ENCODE measurements at regions not wholly inside any gene's neighbourhood (a gene's known extent, or its start where the extent isn't known, plus 50 kb on each side); places are given as distances from the start of the nearest gene placed in this dataset.

GRCh38 chr3:72494626-72495025 is 353.6 kb downstream of the SHQ1 start:
- H3K4me1 Mint-ChIP-seq (ENCODE audit: low read depth) = peaks cover 13% of the 10 kb centered on the region
- H3K27ac Mint-ChIP-seq = no peak overlapping the region
- no peak overlapping the region for H3K4me3 Mint-ChIP-seq
- H3K27me3 Mint-ChIP-seq (ENCODE audit: low read depth) = no peaks in the 10 kb centered on the region
- peaks cover 16% of the 10 kb centered on the region for H3K9me3 Mint-ChIP-seq
- no peak for DNase-seq (ENCODE audit: low spot score)
- H3K36me3 Mint-ChIP-seq (ENCODE audit: low read depth) = peaks cover 4% of the 10 kb centered on the region

GRCh38 chr3:72494130-72494529 is 354.1 kb downstream of the SHQ1 start:
- Mint-ChIP-seq H3K4me1 (ENCODE audit: low read depth) (peaks cover 13% of the 10 kb centered on the region), H3K4me3 (no peak overlapping the region), H3K27ac (no peak overlapping the region), H3K9me3 (peaks cover 15% of the 10 kb centered on the region), H3K36me3 (ENCODE audit: low read depth) (peaks cover 4% of the 10 kb centered on the region), H3K27me3 (ENCODE audit: low read depth) (no peaks in the 10 kb centered on the region)
- DNase-seq (ENCODE audit: low spot score) = no peak

GRCh38 chr3:72492240-72492639 is 356.0 kb downstream of the SHQ1 start:
- DNase-seq (ENCODE audit: low spot score) = no peak
- Mint-ChIP-seq H3K36me3 (ENCODE audit: low read depth) (peaks cover 2% of the 10 kb centered on the region), H3K4me3 (no peak overlapping the region), H3K27ac (no peak overlapping the region), H3K4me1 (ENCODE audit: low read depth) (peaks cover 23% of the 10 kb centered on the region), H3K27me3 (ENCODE audit: low read depth) (no peaks in the 10 kb centered on the region), H3K9me3 (peaks cover 7% of the 10 kb centered on the region)

GRCh38 chr3:72490688-72491435 is 357.4 kb downstream of the SHQ1 start:
- Mint-ChIP-seq H3K4me1 (ENCODE audit: low read depth) (peaks cover 30% of the 10 kb centered on the region), H3K27ac (no peak overlapping the region), H3K27me3 (ENCODE audit: low read depth) (no peaks in the 10 kb centered on the region), H3K4me3 (no peak overlapping the region), H3K36me3 (ENCODE audit: low read depth) (no peaks in the 10 kb centered on the region), H3K9me3 (peaks cover 7% of the 10 kb centered on the region)
- DNase-seq (ENCODE audit: low spot score) = no peak

GRCh38 chr3:72489901-72490300 is 358.3 kb downstream of the SHQ1 start:
- H3K27me3 Mint-ChIP-seq (ENCODE audit: low read depth) = no peaks in the 10 kb centered on the region
- peaks cover 2% of the 10 kb centered on the region for H3K36me3 Mint-ChIP-seq (ENCODE audit: low read depth)
- H3K27ac Mint-ChIP-seq = no peak overlapping the region
- H3K4me3 Mint-ChIP-seq = no peak overlapping the region
- peaks cover 31% of the 10 kb centered on the region for H3K4me1 Mint-ChIP-seq (ENCODE audit: low read depth)
- H3K9me3 Mint-ChIP-seq = peaks cover 12% of the 10 kb centered on the region
- no peak for DNase-seq (ENCODE audit: low spot score)

- Mint-ChIP-seq H3K4me3 (no peak overlapping the region), H3K27ac (no peak overlapping the region), H3K27me3 (ENCODE audit: low read depth) (no peaks in the 10 kb centered on the region), H3K4me1 (ENCODE audit: low read depth) (peaks cover 37% of the 10 kb centered on the region), H3K9me3 (peaks cover 6% of the 10 kb centered on the region), H3K36me3 (ENCODE audit: low read depth) (peaks cover 7% of the 10 kb centered on the region)
- no peak for DNase-seq (ENCODE audit: low spot score)
Observed at GRCh38 chr3:72488738-72489035, 359.6 kb downstream of the SHQ1 start.

- DNase-seq (ENCODE audit: low spot score) = no peak
- Mint-ChIP-seq H3K4me1 (ENCODE audit: low read depth) (peaks cover 41% of the 10 kb centered on the region), H3K27me3 (ENCODE audit: low read depth) (no peaks in the 10 kb centered on the region), H3K36me3 (ENCODE audit: low read depth) (peaks cover 7% of the 10 kb centered on the region), H3K27ac (peak overlapping the region; percentile 46), H3K4me3 (peak overlapping the region; percentile 32), H3K9me3 (peaks cover 5% of the 10 kb centered on the region)
Observed at GRCh38 chr3:72487946-72488737, 360.1 kb downstream of the SHQ1 start.

- Mint-ChIP-seq H3K4me1 (ENCODE audit: low read depth) (peaks cover 49% of the 10 kb centered on the region), H3K9me3 (peaks cover 5% of the 10 kb centered on the region), H3K36me3 (ENCODE audit: low read depth) (peaks cover 8% of the 10 kb centered on the region), H3K27ac (peak overlapping the region; percentile 74), H3K4me3 (peak overlapping the region; percentile 23), H3K27me3 (ENCODE audit: low read depth) (no peaks in the 10 kb centered on the region)
- DNase-seq (ENCODE audit: low spot score) = peak; percentile 76
Observed at GRCh38 chr3:72487078-72487765, 361.0 kb downstream of the SHQ1 start.

GRCh38 chr3:72485641-72486040 is 362.6 kb downstream of the SHQ1 start:
- Mint-ChIP-seq H3K4me3 (no peak overlapping the region), H3K9me3 (peaks cover 5% of the 10 kb centered on the region), H3K27ac (no peak overlapping the region), H3K4me1 (ENCODE audit: low read depth) (peaks cover 61% of the 10 kb centered on the region), H3K27me3 (ENCODE audit: low read depth) (no peaks in the 10 kb centered on the region), H3K36me3 (ENCODE audit: low read depth) (peaks cover 8% of the 10 kb centered on the region)
- no peak for DNase-seq (ENCODE audit: low spot score)

- no peak for DNase-seq (ENCODE audit: low spot score)
- peak overlapping the region; percentile 79 for H3K4me3 Mint-ChIP-seq
- H3K27me3 Mint-ChIP-seq (ENCODE audit: low read depth) = no peaks in the 10 kb centered on the region
- peak overlapping the region; percentile 90 for H3K27ac Mint-ChIP-seq
- peaks cover 11% of the 10 kb centered on the region for H3K9me3 Mint-ChIP-seq
- H3K4me1 Mint-ChIP-seq (ENCODE audit: low read depth) = peaks cover 67% of the 10 kb centered on the region
- H3K36me3 Mint-ChIP-seq (ENCODE audit: low read depth) = peaks cover 8% of the 10 kb centered on the region
Observed at GRCh38 chr3:72483554-72484104, 364.6 kb downstream of the SHQ1 start.

- H3K4me1 Mint-ChIP-seq (ENCODE audit: low read depth) = peaks cover 59% of the 10 kb centered on the region
Observed at GRCh38 chr3:72482589-72483321, 365.5 kb downstream of the SHQ1 start.

GRCh38 chr3:72481542-72481941 is 366.7 kb downstream of the SHQ1 start:
- no peak for DNase-seq (ENCODE audit: low spot score)
- Mint-ChIP-seq H3K9me3 (peaks cover 11% of the 10 kb centered on the region), H3K27me3 (ENCODE audit: low read depth) (no peaks in the 10 kb centered on the region), H3K4me1 (ENCODE audit: low read depth) (peaks cover 53% of the 10 kb centered on the region), H3K27ac (peak overlapping the region; percentile 73), H3K36me3 (ENCODE audit: low read depth) (peaks cover 8% of the 10 kb centered on the region), H3K4me3 (peak overlapping the region; percentile 6)

More at GRCh38 chr3:72482589-72483321, 365.5 kb downstream of the SHQ1 start:
- Mint-ChIP-seq H3K36me3 (ENCODE audit: low read depth) (peaks cover 8% of the 10 kb centered on the region), H3K9me3 (peaks cover 11% of the 10 kb centered on the region), H3K4me3 (peak overlapping the region; percentile 79), H3K27ac (peak overlapping the region; percentile 90), H3K27me3 (ENCODE audit: low read depth) (no peaks in the 10 kb centered on the region)
- peak; percentile 78 for DNase-seq (ENCODE audit: low spot score)

- peaks cover 8% of the 10 kb centered on the region for H3K36me3 Mint-ChIP-seq (ENCODE audit: low read depth)
- peak overlapping the region; percentile 26 for H3K27ac Mint-ChIP-seq
- H3K4me1 Mint-ChIP-seq (ENCODE audit: low read depth) = peaks cover 49% of the 10 kb centered on the region
- H3K27me3 Mint-ChIP-seq (ENCODE audit: low read depth) = no peaks in the 10 kb centered on the region
- no peak for DNase-seq (ENCODE audit: low spot score)
- peaks cover 8% of the 10 kb centered on the region for H3K9me3 Mint-ChIP-seq
- H3K4me3 Mint-ChIP-seq = no peak overlapping the region
Observed at GRCh38 chr3:72480366-72480765, 367.9 kb downstream of the SHQ1 start.
